GM12874 (cell line): ENCODE measurements at regions not wholly inside any gene's neighbourhood (a gene's known extent, or its start where the extent isn't known, plus 50 kb on each side); places are given as distances from the start of the nearest gene placed in this dataset.

Experiments
- TF ChIP-seq, protein P1 (sequence below): IDR thresholded peaks from 2 replicates; pipeline ENCODE4 v1.5.1; 2011; ENCODE audit warnings: low read depth, mild to moderate bottlenecking, control low read depth, low read length, moderate library complexity; ENCODE audit not compliant: insufficient read depth

DNA sequence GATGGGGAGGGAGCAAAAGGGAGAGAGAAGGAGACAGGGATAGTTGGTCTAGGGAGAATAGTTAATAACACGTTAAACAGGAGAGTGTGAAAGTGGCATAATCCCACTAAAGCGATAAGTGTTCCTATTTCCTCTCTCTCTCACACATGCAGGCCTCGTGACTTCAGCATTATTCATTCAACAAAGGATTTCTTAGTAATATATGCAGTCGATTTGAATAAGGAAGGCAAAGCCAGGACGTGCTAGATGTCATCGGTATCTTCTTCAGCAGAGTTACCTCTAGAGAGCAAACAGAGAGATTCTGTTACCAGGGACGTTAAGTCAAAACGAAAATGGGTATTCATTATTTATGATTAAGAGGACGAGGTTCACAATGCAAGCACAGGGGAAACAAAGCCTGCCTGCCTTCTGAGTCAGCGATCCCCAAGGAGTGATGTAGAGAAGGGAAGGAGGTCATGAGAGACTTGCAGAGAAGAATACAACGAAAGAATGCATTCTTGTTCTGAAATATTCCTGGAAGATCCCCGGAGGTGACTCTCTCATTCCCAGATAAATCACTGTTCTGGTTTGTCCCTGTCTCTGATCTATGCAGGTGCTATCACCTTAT lies 1048.4 kb downstream of the NLGN4X start:
- TF ChIP-seq, protein P1, sequence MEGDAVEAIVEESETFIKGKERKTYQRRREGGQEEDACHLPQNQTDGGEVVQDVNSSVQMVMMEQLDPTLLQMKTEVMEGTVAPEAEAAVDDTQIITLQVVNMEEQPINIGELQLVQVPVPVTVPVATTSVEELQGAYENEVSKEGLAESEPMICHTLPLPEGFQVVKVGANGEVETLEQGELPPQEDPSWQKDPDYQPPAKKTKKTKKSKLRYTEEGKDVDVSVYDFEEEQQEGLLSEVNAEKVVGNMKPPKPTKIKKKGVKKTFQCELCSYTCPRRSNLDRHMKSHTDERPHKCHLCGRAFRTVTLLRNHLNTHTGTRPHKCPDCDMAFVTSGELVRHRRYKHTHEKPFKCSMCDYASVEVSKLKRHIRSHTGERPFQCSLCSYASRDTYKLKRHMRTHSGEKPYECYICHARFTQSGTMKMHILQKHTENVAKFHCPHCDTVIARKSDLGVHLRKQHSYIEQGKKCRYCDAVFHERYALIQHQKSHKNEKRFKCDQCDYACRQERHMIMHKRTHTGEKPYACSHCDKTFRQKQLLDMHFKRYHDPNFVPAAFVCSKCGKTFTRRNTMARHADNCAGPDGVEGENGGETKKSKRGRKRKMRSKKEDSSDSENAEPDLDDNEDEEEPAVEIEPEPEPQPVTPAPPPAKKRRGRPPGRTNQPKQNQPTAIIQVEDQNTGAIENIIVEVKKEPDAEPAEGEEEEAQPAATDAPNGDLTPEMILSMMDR: no peak

DNA sequence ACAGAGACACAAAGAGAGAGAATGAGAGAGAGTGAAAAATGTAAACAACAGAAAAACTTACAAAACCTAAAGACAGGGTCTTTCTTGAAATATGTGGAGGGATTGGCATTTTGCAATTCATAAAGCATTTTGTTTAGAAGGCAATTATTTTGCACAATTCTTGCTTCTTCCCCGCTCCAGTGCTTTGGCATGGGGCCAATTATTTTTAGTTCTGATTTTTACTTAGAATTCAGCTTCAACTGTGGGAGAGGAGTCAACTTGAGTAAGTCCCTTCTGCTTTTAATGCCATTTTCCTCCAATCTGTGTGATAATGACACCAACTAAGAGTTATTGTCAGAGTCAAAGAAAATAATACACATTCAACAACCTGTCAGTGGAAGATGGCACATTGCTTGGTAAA lies 1051.9 kb downstream of the NLGN4X start:
- TF ChIP-seq, protein P1: no peak

GRCh38 chrX:5163663-5164062 lies 1065.0 kb downstream of the NLGN4X start:
- TF ChIP-seq, protein P1: no peak

DNA sequence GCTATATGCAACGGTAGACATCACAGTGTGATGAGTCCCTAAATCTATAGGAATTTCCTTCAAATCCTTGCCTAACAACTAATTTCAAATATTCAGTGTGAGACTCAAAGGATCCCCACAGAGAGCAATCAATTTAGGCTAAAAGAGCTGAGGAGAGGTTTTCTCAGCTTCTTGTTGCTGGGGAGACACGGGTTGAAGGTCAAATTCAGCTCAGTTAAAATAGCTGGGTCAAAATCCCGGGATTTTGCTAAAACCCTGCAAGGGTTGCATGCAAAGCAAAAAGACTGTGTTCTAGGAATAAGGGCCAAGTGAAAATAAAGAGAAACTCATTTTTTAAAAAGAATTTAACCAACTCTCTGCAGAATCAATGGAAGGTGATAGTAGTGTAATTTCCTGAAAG lies 1073.4 kb downstream of the NLGN4X start:
- TF ChIP-seq, protein P1: no peak

- TF ChIP-seq, protein P1: no peak
These were observed 1082.7 kb downstream of the NLGN4X start for GRCh38 chrX:5145957-5146356.

- TF ChIP-seq, protein P1: no peak
These were observed 1086.0 kb downstream of the NLGN4X start for GRCh38 chrX:5142644-5143043.

GRCh38 chrX:5122181-5122678 lies 1106.4 kb downstream of the NLGN4X start:
- TF ChIP-seq, protein P1: no peak

- TF ChIP-seq, protein P1: no peak
These were observed 1110.9 kb downstream of the NLGN4X start for GRCh38 chrX:5117816-5118215.
